ENCODE measurements at regions not wholly inside any gene's neighbourhood (a gene's known extent, or its start where the extent isn't known, plus 50 kb on each side); places are given as distances from the start of the nearest gene placed in this dataset.

- no peak for DNase-seq (ENCODE audit: low read depth in 6 of 9, low spot score in 9 of 9)
- Histone ChIP-seq H3K4me1 (ENCODE audit: control insufficient read depth in 2 of 2, insufficient read depth in 2 of 2, low read length in 2 of 2) (peaks cover 7 to 13% of the 10 kb centered on the region in 2 donors), H3K36me3 (ENCODE audit: control insufficient read depth in 2 of 2, insufficient read depth in 2 of 2, low read length in 1 of 2) (no peaks in the 10 kb centered on the region), H3K4me3 (ENCODE audit: low read length in 2 of 2) (no peak overlapping the region), H3K9me3 (ENCODE audit: control insufficient read depth in 2 of 2, insufficient read depth in 1 of 2, low read length in 1 of 2) (peaks cover 0 to 8% of the 10 kb centered on the region in 2 donors), H3K27me3 (ENCODE audit: control insufficient read depth in 2 of 2, insufficient read depth in 1 of 2, low read length in 1 of 2) (peaks cover 2 to 38% of the 10 kb centered on the region in 2 donors), H3K27ac (ENCODE audit: low read depth in 1 of 2, low read length in 1 of 2) (no peak overlapping the region)
- WGBS: 96% methylated on average over 9 of the region's 9 CpGs
Observed at GRCh38 chr14:99116741-99117295, 155.2 kb downstream of the BCL11B start.

DNA sequence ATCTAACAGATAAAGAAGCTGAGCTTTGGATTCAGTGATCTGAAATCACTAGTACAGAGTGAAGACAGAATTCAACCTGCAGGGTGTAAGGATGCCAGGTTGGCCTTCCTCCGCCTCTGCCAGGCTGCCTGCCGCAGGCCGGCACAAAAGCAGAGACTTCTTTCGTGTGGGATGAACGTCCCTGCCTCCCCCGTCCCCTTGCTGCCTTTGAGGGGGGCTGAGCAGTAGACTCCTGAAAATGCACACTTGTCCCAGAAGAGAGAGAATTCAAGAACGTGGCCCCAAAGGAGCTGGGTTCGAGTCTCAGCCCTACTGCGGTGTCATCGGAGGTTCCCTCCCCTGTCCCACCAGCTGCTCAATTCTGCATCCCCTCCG, 154.3 kb downstream of the BCL11B start:
- 73% methylated on average over 11 of the region's 11 CpGs for WGBS

GRCh38 chr14:99118046-99118721, 153.8 kb downstream of the BCL11B start:
- no peak overlapping the region for H3K27ac ChIP-seq (ENCODE audit: low read depth in 1 of 2, low read length in 1 of 2)
- peak in 4 of 9 donors; percentile 24 to 66 (median 40) for DNase-seq (ENCODE audit: low read depth in 6 of 9, low spot score in 9 of 9)
- H3K4me1 ChIP-seq (ENCODE audit: control insufficient read depth in 2 of 2, insufficient read depth in 2 of 2, low read length in 2 of 2): peaks cover 7 to 13% of the 10 kb centered on the region in 2 donors
- H3K36me3 ChIP-seq (ENCODE audit: control insufficient read depth in 2 of 2, insufficient read depth in 2 of 2, low read length in 1 of 2): no peaks in the 10 kb centered on the region
- peaks cover 0 to 8% of the 10 kb centered on the region in 2 donors for H3K9me3 ChIP-seq (ENCODE audit: control insufficient read depth in 2 of 2, insufficient read depth in 1 of 2, low read length in 1 of 2)
- peaks cover 2 to 38% of the 10 kb centered on the region in 2 donors for H3K27me3 ChIP-seq (ENCODE audit: control insufficient read depth in 2 of 2, insufficient read depth in 1 of 2, low read length in 1 of 2)
- WGBS: 22% methylated on average over 53 of the region's 53 CpGs
- peak overlapping the region; percentile 20 to 24 for H3K4me3 ChIP-seq (ENCODE audit: low read length in 2 of 2)

More for the DNA sequence above, 154.3 kb downstream of the BCL11B start:
- H3K9me3 ChIP-seq (ENCODE audit: control insufficient read depth in 2 of 2, insufficient read depth in 1 of 2, low read length in 1 of 2): peaks cover 0 to 8% of the 10 kb centered on the region in 2 donors
- peaks cover 7 to 13% of the 10 kb centered on the region in 2 donors for H3K4me1 ChIP-seq (ENCODE audit: control insufficient read depth in 2 of 2, insufficient read depth in 2 of 2, low read length in 2 of 2)
- no peak overlapping the region for H3K4me3 ChIP-seq (ENCODE audit: low read length in 2 of 2)
- H3K36me3 ChIP-seq (ENCODE audit: control insufficient read depth in 2 of 2, insufficient read depth in 2 of 2, low read length in 1 of 2): no peaks in the 10 kb centered on the region
- no peak for DNase-seq (ENCODE audit: low read depth in 6 of 9, low spot score in 9 of 9)
- no peak overlapping the region for H3K27ac ChIP-seq (ENCODE audit: low read depth in 1 of 2, low read length in 1 of 2)
- peaks cover 2 to 38% of the 10 kb centered on the region in 2 donors for H3K27me3 ChIP-seq (ENCODE audit: control insufficient read depth in 2 of 2, insufficient read depth in 1 of 2, low read length in 1 of 2)

DNA sequence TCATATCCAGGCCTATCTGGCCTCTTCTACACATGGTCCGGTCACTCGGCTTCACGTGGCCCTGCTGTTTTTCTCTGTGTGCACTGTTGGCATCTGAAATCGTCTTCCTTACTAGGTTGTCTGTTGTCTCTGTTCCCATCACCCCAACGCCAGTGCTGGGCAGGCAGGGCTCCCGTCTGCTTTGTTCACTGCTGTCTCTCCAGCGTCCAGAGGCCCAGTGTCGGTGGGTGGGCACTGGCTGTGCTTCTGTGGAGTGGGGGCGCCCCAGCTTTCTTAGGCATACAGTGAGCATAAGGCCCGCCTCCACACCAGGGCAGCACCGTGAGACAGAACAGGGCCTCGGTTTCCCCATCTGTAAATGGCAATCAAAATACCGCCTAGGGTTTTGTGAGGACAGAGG, 153.1 kb downstream of the BCL11B start:
- peaks cover 0 to 8% of the 10 kb centered on the region in 2 donors for H3K9me3 ChIP-seq (ENCODE audit: control insufficient read depth in 2 of 2, insufficient read depth in 1 of 2, low read length in 1 of 2)
- DNase-seq (ENCODE audit: low read depth in 6 of 9, low spot score in 9 of 9): no peak
- H3K4me1 ChIP-seq (ENCODE audit: control insufficient read depth in 2 of 2, insufficient read depth in 2 of 2, low read length in 2 of 2): peaks cover 7 to 13% of the 10 kb centered on the region in 2 donors
- H3K36me3 ChIP-seq (ENCODE audit: control insufficient read depth in 2 of 2, insufficient read depth in 2 of 2, low read length in 1 of 2): no peaks in the 10 kb centered on the region
- WGBS: 88% methylated on average over 13 of the region's 13 CpGs
- no peak overlapping the region for H3K4me3 ChIP-seq (ENCODE audit: low read length in 2 of 2)
- peaks cover 2 to 38% of the 10 kb centered on the region in 2 donors for H3K27me3 ChIP-seq (ENCODE audit: control insufficient read depth in 2 of 2, insufficient read depth in 1 of 2, low read length in 1 of 2)
- no peak overlapping the region for H3K27ac ChIP-seq (ENCODE audit: low read depth in 1 of 2, low read length in 1 of 2)
